ENCODE measurements at regions not wholly inside any gene's neighbourhood (a gene's known extent, or its start where the extent isn't known, plus 50 kb on each side); places are given as distances from the start of the nearest gene placed in this dataset.

GRCh38 chr3:16687221-16687620, 82.0 kb upstream of the DAZL start:
- ChIA-PET CTCF (no interaction called here), SMC1A (ENCODE audit: uncharacterized antibody, unreplicated experiment) (interaction anchor here (1.0 kb wide), 1 partner anchor 14 kb away, joined by 4 read pairs; no protein-coding TSS in a partner anchor), RAD21 (ENCODE audit: unreplicated experiment) (no interaction called here), POLR2A (interaction anchor here (0.6 kb wide), 1 partner anchor 54 kb away, joined by 3 read pairs; no protein-coding TSS in a partner anchor)
- H4K20me1 ChIP-seq (ENCODE audit: control insufficient read depth, insufficient read depth) = no peaks in the 10 kb centered on the region
- no peak overlapping the region for H3K27ac ChIP-seq (ENCODE audit: control insufficient read depth, insufficient read depth)
- DNase-seq (ENCODE audit: low read depth, low spot score) (no peak), ATAC-seq (no peak), FAIRE-seq (no peak)
- H3K79me2 ChIP-seq (ENCODE audit: control insufficient read depth, insufficient read depth, low read length) = no peaks in the 10 kb centered on the region
- no peak overlapping the region for H3K9ac ChIP-seq (ENCODE audit: control insufficient read depth, insufficient read depth, low read length)
- H3K4me3 ChIP-seq = no peak overlapping the region
- BruUV-seq (replicated peaks) = no TSS peak
- H3K4me2 ChIP-seq (ENCODE audit: control insufficient read depth, insufficient read depth) = no peak overlapping the region
- intact Hi-C loops (cut with micrococcal nuclease; ENCODE audit: unreplicated experiment) (no loop called here), in situ Hi-C loops (cut with MboI) (no loop called here)
- no peaks in the 10 kb centered on the region for H3K36me3 ChIP-seq (ENCODE audit: control insufficient read depth in 2 of 2, insufficient read depth in 2 of 2, low read length in 1 of 2)
- no peaks in the 10 kb centered on the region for H3K4me1 ChIP-seq (ENCODE audit: control insufficient read depth, insufficient read depth, low read length)
- H3K27me3 ChIP-seq (replicated peaks in 1 of 2; ENCODE audit: control insufficient read depth in 2 of 2, insufficient read depth in 2 of 2, low read length in 1 of 2) = no peaks in the 10 kb centered on the region
- no peaks in the 10 kb centered on the region for H3K9me3 ChIP-seq (replicated peaks; ENCODE audit: control insufficient read depth, insufficient read depth, low read length)
- no peak overlapping the region for H2AFZ ChIP-seq (ENCODE audit: control insufficient read depth, low read depth, low read length)
- no peak for TF ChIP-seq HDGF (IDR thresholded peaks at IDR 0.05)
- TF ChIP-seq ZNF687 (IDR thresholded peaks at IDR 0.05) = no peak
- TF ChIP-seq RAD51 (IDR thresholded peaks at IDR 0.05) = no peak
- TF ChIP-seq ATF3 (IDR thresholded peaks at IDR 0.05; ENCODE audit: borderline replicate concordance, extremely low read depth, low read depth, low read length) = no peak
- TF ChIP-seq CBFB (IDR thresholded peaks at IDR 0.05; ENCODE audit: low read depth) = no peak
- no peak for TF ChIP-seq ZNF207 (IDR thresholded peaks at IDR 0.05; ENCODE audit: borderline replicate concordance)
- TF ChIP-seq POLR2AphosphoS2 (IDR thresholded peaks at IDR 0.05; ENCODE audit: low read depth, low read length) = no peak
- no peak for TF ChIP-seq TCF12 (IDR thresholded peaks at IDR 0.05; ENCODE audit: low read depth, low read length)
- no peak for TF ChIP-seq CBX5 (IDR thresholded peaks at IDR 0.05; ENCODE audit: low read depth)
- TF ChIP-seq ZBED1 (IDR thresholded peaks at IDR 0.05; ENCODE audit: borderline replicate concordance) = no peak
- TF ChIP-seq CEBPZ (IDR thresholded peaks at IDR 0.05; ENCODE audit: low read depth, low read length) = no peak
- TF ChIP-seq TCF3 (IDR thresholded peaks at IDR 0.05; ENCODE audit: borderline replicate concordance, insufficient read depth, low read depth, low read length) = no peak
- TF ChIP-seq CUX1 (IDR thresholded peaks at IDR 0.05; ENCODE audit: insufficient replicate concordance, low read depth, low read length) = no peak
